IPS-18a (cell line): ENCODE measurements at regions not wholly inside any gene's neighbourhood (a gene's known extent, or its start where the extent isn't known, plus 50 kb on each side); places are given as distances from the start of the nearest gene placed in this dataset.

Experiments used
- H3K27ac ChIP-seq: one replicate; pipeline ENCODE4 v1.5.1; 2013; ENCODE audit warnings: low read length
- H3K27me3 ChIP-seq: one replicate; pipeline ENCODE4 v1.6.1; 2013; ENCODE audit warnings: mild to moderate bottlenecking, low read length; ENCODE audit not compliant: control insufficient read depth, insufficient read depth
- H3K36me3 ChIP-seq: one replicate; pipeline ENCODE4 v1.6.1; 2013; ENCODE audit warnings: low read depth, low read length; ENCODE audit not compliant: control insufficient read depth
- H3K4me1 ChIP-seq: one replicate; pipeline ENCODE4 v1.6.1; 2013; ENCODE audit warnings: low read depth, low read length; ENCODE audit not compliant: control insufficient read depth
- H3K4me3 ChIP-seq: one replicate; pipeline ENCODE4 v1.5.1; 2013; ENCODE audit warnings: low read length
- H3K9ac ChIP-seq: one replicate; pipeline ENCODE4 v1.6.1; 2013; ENCODE audit warnings: mild to moderate bottlenecking, low read length, moderate library complexity
- H3K9me3 ChIP-seq: one replicate; pipeline ENCODE4 v1.6.1; 2013; ENCODE audit warnings: low read depth, low read length; ENCODE audit not compliant: control insufficient read depth

DNA sequence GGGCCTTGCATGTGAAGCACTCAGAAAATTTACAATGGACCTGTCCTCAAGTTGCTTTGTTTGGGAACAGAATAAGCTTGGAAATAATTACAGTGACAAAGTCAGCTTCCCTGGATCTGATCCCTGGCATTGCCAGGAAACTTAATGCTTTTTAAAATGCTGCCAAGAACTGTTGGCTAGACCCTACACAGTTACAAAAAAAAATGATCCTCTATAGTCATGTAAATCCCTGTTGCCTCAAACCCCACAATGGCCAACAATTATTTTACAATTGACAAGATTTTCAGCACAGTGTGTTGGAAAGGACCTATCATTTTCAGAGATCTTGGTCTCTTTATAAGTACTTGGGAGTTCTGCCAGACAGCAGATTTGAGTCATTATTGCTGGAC is 470.4 kb upstream of the ACVR2A start:
- Histone ChIP-seq H3K4me1 (peaks cover 4% of the 10 kb centered on the region), H3K9ac (no peak overlapping the region), H3K27me3 (no peaks in the 10 kb centered on the region), H3K36me3 (no peaks in the 10 kb centered on the region), H3K27ac (no peak overlapping the region), H3K4me3 (no peak overlapping the region), H3K9me3 (no peaks in the 10 kb centered on the region)

DNA sequence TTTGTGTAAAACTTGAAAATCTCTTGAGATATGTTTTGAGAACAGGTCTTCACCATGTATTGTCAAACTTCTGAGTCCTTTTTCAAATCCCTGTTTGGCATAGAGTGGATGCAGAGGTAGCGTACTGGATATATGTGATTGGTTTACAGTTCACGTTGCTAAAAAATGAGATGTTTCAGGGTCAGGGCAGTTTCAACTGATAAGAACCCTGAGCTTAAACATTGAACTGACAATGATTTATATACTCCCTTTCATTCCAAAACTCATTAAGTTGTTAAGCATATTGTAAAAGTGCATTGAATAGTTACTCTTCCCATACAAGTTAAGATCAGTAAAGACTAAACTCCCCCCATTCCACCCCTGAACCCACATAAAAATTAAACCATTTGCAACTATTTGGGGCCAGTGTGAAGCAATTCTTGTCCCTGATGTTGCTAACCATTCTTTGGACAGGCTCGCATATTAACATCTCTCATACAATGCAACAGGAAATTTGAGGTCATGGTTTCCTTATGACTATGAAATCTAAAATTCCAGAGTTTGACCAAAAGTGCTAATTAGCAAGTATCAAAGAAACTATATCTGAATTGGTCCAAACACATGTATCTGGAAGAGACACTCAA is 470.9 kb upstream of the ACVR2A start:
- Histone ChIP-seq H3K36me3 (no peaks in the 10 kb centered on the region), H3K27ac (no peak overlapping the region), H3K4me3 (no peak overlapping the region), H3K9ac (no peak overlapping the region), H3K9me3 (no peaks in the 10 kb centered on the region), H3K27me3 (no peaks in the 10 kb centered on the region), H3K4me1 (peaks cover 4% of the 10 kb centered on the region)

DNA sequence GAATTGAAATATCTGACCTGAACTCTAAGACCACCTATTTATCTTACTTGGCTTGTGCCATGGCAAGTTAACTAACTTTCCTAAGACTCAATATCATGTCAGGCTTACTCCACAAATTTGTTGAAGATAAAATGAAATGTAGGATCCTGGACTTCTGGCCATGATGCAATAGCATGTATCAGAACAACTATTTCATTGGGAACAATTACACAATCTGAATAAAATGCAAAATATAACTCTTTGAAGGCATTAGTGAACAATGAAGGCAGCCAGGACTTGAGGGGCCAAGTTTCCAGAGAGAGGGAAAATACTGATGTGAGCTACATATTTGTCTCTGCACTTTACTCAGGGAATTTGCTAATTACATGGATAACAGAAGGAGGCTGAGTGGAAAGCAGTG is 476.5 kb upstream of the ACVR2A start:
- Histone ChIP-seq H3K27ac (no peak overlapping the region), H3K4me1 (peaks cover 7% of the 10 kb centered on the region), H3K4me3 (no peak overlapping the region), H3K9me3 (no peaks in the 10 kb centered on the region), H3K27me3 (no peaks in the 10 kb centered on the region), H3K36me3 (no peaks in the 10 kb centered on the region), H3K9ac (no peak overlapping the region)

DNA sequence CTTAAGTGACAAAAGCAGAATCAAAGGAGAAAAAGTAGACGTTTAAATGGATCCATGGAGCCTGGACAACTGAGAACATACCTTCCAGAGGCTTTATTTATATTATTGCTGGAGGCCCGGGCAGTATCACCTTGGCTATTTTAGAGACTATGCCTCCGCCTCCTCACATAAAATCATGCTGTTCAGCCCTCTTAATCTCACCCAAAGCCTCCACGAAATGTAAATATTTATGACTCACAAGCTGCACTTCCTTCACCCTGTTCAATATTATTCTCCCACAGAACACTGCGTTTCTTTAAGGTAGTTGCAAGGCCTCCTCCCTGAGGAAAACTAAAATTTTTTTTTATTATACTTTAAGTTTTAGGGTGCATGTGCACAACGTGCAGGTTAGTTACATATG is 478.6 kb upstream of the ACVR2A start:
- no peaks in the 10 kb centered on the region for H3K9me3 ChIP-seq
- no peaks in the 10 kb centered on the region for H3K27me3 ChIP-seq
- H3K4me3 ChIP-seq, result no peak overlapping the region
- H3K4me1 ChIP-seq, result peaks cover 7% of the 10 kb centered on the region
- no peaks in the 10 kb centered on the region for H3K36me3 ChIP-seq
- H3K9ac ChIP-seq, result no peak overlapping the region
- no peak overlapping the region for H3K27ac ChIP-seq

DNA sequence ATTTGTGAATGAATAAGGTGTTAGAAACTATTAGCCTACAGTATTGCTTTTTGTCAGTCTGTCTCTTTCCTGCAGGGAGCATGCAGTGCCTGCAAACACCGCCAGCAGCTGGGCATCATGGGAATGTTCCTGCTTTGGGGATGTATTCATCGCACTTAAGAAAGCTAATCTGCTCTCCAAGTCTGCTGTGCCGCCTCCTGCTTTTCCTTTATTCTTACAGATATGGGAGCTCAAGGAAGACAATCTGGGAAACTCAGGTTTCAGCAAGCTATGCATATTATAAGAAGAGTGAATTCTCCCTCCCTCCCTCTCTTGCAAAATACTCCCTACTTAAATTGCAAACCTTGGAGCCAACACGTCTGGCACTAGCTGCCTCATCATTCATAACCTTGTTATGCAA is 479.2 kb upstream of the ACVR2A start:
- no peaks in the 10 kb centered on the region for H3K9me3 ChIP-seq
- no peaks in the 10 kb centered on the region for H3K36me3 ChIP-seq
- no peak overlapping the region for H3K27ac ChIP-seq
- peaks cover 7% of the 10 kb centered on the region for H3K4me1 ChIP-seq
- H3K9ac ChIP-seq, result no peak overlapping the region
- no peaks in the 10 kb centered on the region for H3K27me3 ChIP-seq
- no peak overlapping the region for H3K4me3 ChIP-seq

DNA sequence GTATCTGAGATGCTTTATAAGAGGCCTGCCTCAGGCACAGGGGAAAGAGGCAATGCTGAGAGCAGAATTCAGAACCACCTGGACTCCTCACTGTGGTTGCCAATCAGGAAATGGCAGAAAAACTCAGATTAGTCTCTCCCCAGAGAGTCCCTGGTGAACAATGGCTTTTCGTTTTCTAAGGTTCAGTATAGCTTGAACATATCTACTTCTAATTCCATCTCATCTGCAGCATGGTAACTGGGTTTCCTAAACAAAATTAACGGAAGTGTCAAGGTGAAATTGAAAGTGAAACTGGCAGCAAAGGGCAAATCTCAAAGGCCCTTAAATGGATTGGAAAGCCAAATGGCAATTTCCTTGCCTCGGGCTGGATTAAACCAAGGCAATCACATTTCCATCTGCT is 480.2 kb upstream of the ACVR2A start:
- H3K4me1 ChIP-seq, result peaks cover 7% of the 10 kb centered on the region
- no peak overlapping the region for H3K27ac ChIP-seq
- H3K36me3 ChIP-seq, result no peaks in the 10 kb centered on the region
- H3K4me3 ChIP-seq, result no peak overlapping the region
- H3K9me3 ChIP-seq, result no peaks in the 10 kb centered on the region
- H3K9ac ChIP-seq, result no peak overlapping the region
- H3K27me3 ChIP-seq, result no peaks in the 10 kb centered on the region

DNA sequence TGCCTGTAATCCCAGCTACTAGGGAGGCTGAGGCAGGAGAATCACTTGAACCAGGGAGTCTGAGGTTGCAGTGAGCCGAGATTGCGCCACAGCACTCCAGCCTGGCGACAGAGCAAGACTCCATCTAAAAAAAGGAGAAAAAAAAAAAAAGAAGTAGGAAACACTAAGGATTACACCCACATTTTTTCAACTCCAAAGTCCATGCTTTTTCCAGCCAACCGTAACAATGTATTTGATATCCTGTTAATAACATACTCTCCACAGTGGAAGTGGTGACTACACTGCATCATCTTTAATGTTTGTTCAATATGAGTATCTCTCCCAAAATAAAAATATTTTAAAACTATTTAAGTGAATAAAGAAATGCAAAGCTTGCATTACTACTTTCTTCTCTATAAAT is 481.6 kb upstream of the ACVR2A start:
- no peaks in the 10 kb centered on the region for H3K27me3 ChIP-seq
- peaks cover 7% of the 10 kb centered on the region for H3K4me1 ChIP-seq
- H3K27ac ChIP-seq, result no peak overlapping the region
- H3K4me3 ChIP-seq, result no peak overlapping the region
- H3K9ac ChIP-seq, result no peak overlapping the region
- H3K9me3 ChIP-seq, result no peaks in the 10 kb centered on the region
- H3K36me3 ChIP-seq, result no peaks in the 10 kb centered on the region

DNA sequence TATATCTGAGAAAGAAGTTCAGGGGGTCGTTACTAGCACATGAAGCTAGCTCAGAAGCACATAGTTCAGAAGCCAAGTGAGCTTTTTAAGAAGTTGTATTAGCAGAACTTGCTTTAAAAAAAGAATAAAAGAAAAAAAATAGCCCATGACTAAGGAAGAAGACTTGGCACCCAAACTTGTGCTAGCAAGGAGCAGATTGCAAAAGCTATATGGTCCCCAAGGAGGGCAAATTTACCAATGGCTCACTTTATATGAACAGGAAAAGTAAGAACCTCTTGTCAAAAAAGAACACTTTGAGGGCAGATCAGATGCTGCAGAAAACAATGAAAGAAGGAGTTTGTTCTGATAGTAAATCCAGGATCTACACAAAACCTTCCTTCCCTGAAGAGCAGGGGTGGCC is 486.5 kb upstream of the ACVR2A start:
- H3K36me3 ChIP-seq, result no peaks in the 10 kb centered on the region
- H3K4me1 ChIP-seq, result no peaks in the 10 kb centered on the region
- no peaks in the 10 kb centered on the region for H3K9me3 ChIP-seq
- no peak overlapping the region for H3K9ac ChIP-seq
- H3K27me3 ChIP-seq, result no peaks in the 10 kb centered on the region
- H3K27ac ChIP-seq, result no peak overlapping the region
- H3K4me3 ChIP-seq, result no peak overlapping the region

DNA sequence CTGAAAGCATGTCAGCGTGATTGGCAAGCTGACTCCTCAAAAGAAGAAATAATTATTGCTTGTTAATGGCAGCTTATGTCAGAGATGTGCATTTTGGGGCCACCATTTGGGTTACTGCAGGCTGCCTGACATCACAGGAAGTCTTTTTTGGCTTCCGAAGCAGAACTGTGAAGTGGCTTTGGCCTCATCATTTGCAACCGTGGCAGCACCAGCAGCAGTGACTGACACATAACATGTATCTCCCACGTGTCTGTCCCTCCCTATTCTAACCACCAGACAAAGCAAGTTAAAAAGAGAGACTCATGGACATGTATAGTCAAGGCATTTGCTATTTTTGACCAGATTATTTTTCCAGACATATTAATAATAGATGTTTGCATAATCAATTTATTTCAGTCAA is 488.7 kb upstream of the ACVR2A start:
- H3K4me1 ChIP-seq, result no peaks in the 10 kb centered on the region
- H3K27ac ChIP-seq, result no peak overlapping the region
- H3K9ac ChIP-seq, result no peak overlapping the region
- no peaks in the 10 kb centered on the region for H3K27me3 ChIP-seq
- H3K9me3 ChIP-seq, result no peaks in the 10 kb centered on the region
- no peak overlapping the region for H3K4me3 ChIP-seq
- H3K36me3 ChIP-seq, result no peaks in the 10 kb centered on the region

DNA sequence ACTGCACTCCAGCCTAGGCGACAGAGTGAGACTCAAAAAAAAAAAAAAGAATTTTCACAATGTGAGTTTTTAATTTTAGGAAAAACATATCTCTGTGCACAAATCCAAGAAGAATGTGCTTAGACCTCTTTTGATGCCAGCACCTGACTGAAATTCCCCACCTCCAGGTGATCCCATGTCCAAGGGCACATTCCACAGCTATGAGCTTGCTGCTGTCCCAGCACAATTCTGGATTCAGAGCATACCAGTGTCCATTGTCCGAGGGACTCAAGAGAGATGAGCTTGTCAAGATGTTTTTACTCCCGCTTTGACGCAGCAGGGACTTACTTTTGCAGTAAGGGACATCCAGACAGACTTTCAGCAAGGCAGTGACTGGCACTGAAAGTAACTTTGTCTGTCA is 489.1 kb upstream of the ACVR2A start:
- Histone ChIP-seq H3K36me3 (no peaks in the 10 kb centered on the region), H3K27ac (no peak overlapping the region), H3K9me3 (no peaks in the 10 kb centered on the region), H3K9ac (no peak overlapping the region), H3K27me3 (no peaks in the 10 kb centered on the region), H3K4me1 (no peaks in the 10 kb centered on the region), H3K4me3 (no peak overlapping the region)

DNA sequence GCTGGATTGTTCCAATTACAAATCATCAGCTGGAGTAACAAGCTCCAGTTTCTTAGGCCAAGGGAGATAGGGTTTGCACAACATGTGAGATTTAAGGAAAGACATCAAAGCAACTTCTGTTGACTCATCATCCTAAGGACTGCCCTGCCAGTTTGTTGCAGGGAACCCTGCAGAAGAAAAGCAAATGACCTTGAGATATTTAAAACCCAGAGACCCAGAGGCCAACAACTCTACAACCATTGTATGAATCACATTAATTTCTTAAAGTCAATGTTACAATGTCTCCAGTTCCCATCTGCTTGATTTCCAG is 491.8 kb upstream of the ACVR2A start:
- H3K27me3 ChIP-seq, result no peaks in the 10 kb centered on the region
- H3K4me3 ChIP-seq, result no peak overlapping the region
- no peaks in the 10 kb centered on the region for H3K36me3 ChIP-seq
- H3K4me1 ChIP-seq, result no peaks in the 10 kb centered on the region
- no peak overlapping the region for H3K27ac ChIP-seq
- H3K9me3 ChIP-seq, result no peaks in the 10 kb centered on the region
- H3K9ac ChIP-seq, result no peak overlapping the region

DNA sequence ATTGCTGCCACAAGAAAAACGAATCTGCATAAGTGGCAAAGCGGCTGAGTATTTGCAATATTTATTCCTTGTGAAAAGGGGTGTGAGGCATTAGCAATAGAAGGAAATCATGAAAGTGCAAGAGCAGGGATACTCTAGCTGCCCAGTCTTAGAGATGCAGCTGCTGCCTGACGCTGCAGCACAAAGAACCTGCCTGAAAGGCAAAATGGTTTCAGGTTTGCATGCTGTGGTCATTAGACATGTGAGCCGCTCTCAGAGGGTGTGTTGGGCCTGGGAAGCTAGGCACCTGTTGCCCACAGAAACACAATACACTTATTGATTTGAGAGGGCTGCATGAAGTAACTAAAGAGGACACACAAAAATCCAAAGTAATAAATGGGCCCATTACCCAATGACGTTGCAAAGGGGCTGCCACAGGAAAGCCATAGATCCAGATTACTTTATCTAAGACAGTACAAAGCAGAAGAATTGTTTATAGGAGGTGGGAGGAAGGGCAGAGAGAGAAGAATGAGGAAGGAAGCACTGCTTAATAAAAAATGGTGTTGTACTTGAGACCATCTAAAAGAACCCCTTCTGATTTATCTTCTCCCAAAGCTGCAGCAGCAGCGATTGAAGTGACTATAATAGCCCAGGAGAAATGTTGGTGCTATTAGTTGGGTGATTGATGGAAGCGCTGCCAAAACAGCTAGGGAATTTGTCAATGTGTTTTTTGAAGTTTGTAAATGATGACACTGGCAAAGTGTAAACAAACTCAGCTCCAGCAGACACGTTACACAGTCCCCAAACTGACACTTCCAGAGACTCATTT is 492.4 kb upstream of the ACVR2A start:
- Histone ChIP-seq H3K9me3 (no peaks in the 10 kb centered on the region), H3K27ac (no peak overlapping the region), H3K4me1 (no peaks in the 10 kb centered on the region), H3K9ac (no peak overlapping the region), H3K36me3 (no peaks in the 10 kb centered on the region), H3K4me3 (no peak overlapping the region), H3K27me3 (no peaks in the 10 kb centered on the region)
